ENCODE measurements at regions not wholly inside any gene's neighbourhood (a gene's known extent, or its start where the extent isn't known, plus 50 kb on each side); places are given as distances from the start of the nearest gene placed in this dataset.

DNA sequence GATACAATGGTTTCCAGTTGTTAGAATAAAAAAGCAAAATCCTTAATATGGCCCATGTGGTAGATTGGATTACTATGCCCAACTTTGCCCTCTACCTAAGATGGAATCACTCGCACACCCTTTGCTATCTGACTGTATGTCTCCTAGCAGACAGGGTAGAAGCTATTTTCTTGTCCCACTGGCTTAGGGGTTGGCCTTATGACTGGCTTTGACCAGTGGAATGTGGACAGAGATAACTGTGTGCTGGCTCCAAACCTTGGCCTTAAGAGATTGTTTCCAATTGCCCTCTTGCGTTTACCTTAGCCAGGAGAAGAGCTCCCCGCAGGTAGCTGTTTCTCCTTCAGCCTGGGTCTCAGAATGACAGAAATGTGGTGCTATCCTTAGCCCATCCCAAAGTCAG lies 355.9 kb downstream of the BCOR start:
- H3K4me1 ChIP-seq (ENCODE audit: control insufficient read depth in 4 of 4, insufficient read depth in 4 of 4, low read length in 3 of 4) = peaks cover 0 to 14% (median 6%) of the 10 kb centered on the region in 4 donors
- H3K9ac ChIP-seq (ENCODE audit: low read depth in 1 of 2, low read length in 2 of 2) = no peak overlapping the region
- H3K9me3 ChIP-seq (ENCODE audit: control insufficient read depth in 4 of 4, low read length in 3 of 4) = no peaks in the 10 kb centered on the region
- no peak for DNase-seq (ENCODE audit: low spot score)
- H3K36me3 ChIP-seq (ENCODE audit: control insufficient read depth in 4 of 4, insufficient read depth in 3 of 4, low read depth in 1 of 4, low read length in 3 of 4) = no peaks in the 10 kb centered on the region
- no peak overlapping the region for H3K4me3 ChIP-seq (ENCODE audit: low read depth in 1 of 3, low read length in 3 of 3)
- no peak overlapping the region for H3K27ac ChIP-seq (ENCODE audit: low read depth in 1 of 2, low read length in 2 of 2)
- 87% methylated on average over 3 of the region's 3 CpGs for WGBS
- no peaks in the 10 kb centered on the region for H3K27me3 ChIP-seq (ENCODE audit: control insufficient read depth in 4 of 4, insufficient read depth in 4 of 4, low read length in 3 of 4)
- TF ChIP-seq NR2F2 (IDR thresholded peaks at IDR 0.05) (no peak), TAF1 (conservative IDR thresholded peaks at IDR 0.05) (no peak), FOXA2 (IDR thresholded peaks at IDR 0.05) (no peak), GABPA (IDR thresholded peaks at IDR 0.05 in 1 of 2, conservative IDR thresholded peaks at IDR 0.05 in 1 of 2) (no peak), JUND (IDR thresholded peaks at IDR 0.05) (no peak), YY1 (IDR thresholded peaks at IDR 0.05) (no peak), HNF4A (conservative IDR thresholded peaks at IDR 0.05) (no peak), HNF4G (IDR thresholded peaks at IDR 0.05) (no peak), RXRA (IDR thresholded peaks at IDR 0.05) (no peak), RAD21 (IDR thresholded peaks at IDR 0.05) (no peak), EGR1 (IDR thresholded peaks at IDR 0.05; ENCODE audit: low read depth in 2 of 2) (no peak), FOXA1 (IDR thresholded peaks at IDR 0.05) (no peak), SP1 (IDR thresholded peaks at IDR 0.05) (no peak)
- TF ChIP-seq, protein P1, sequence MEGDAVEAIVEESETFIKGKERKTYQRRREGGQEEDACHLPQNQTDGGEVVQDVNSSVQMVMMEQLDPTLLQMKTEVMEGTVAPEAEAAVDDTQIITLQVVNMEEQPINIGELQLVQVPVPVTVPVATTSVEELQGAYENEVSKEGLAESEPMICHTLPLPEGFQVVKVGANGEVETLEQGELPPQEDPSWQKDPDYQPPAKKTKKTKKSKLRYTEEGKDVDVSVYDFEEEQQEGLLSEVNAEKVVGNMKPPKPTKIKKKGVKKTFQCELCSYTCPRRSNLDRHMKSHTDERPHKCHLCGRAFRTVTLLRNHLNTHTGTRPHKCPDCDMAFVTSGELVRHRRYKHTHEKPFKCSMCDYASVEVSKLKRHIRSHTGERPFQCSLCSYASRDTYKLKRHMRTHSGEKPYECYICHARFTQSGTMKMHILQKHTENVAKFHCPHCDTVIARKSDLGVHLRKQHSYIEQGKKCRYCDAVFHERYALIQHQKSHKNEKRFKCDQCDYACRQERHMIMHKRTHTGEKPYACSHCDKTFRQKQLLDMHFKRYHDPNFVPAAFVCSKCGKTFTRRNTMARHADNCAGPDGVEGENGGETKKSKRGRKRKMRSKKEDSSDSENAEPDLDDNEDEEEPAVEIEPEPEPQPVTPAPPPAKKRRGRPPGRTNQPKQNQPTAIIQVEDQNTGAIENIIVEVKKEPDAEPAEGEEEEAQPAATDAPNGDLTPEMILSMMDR (IDR thresholded peaks at IDR 0.05; ENCODE audit: low read depth, low read length, missing input control) = no peak
- TF ChIP-seq, protein P2, sequence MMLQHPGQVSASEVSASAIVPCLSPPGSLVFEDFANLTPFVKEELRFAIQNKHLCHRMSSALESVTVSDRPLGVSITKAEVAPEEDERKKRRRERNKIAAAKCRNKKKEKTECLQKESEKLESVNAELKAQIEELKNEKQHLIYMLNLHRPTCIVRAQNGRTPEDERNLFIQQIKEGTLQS (IDR thresholded peaks at IDR 0.05) = no peak
- TF ChIP-seq, protein P3, sequence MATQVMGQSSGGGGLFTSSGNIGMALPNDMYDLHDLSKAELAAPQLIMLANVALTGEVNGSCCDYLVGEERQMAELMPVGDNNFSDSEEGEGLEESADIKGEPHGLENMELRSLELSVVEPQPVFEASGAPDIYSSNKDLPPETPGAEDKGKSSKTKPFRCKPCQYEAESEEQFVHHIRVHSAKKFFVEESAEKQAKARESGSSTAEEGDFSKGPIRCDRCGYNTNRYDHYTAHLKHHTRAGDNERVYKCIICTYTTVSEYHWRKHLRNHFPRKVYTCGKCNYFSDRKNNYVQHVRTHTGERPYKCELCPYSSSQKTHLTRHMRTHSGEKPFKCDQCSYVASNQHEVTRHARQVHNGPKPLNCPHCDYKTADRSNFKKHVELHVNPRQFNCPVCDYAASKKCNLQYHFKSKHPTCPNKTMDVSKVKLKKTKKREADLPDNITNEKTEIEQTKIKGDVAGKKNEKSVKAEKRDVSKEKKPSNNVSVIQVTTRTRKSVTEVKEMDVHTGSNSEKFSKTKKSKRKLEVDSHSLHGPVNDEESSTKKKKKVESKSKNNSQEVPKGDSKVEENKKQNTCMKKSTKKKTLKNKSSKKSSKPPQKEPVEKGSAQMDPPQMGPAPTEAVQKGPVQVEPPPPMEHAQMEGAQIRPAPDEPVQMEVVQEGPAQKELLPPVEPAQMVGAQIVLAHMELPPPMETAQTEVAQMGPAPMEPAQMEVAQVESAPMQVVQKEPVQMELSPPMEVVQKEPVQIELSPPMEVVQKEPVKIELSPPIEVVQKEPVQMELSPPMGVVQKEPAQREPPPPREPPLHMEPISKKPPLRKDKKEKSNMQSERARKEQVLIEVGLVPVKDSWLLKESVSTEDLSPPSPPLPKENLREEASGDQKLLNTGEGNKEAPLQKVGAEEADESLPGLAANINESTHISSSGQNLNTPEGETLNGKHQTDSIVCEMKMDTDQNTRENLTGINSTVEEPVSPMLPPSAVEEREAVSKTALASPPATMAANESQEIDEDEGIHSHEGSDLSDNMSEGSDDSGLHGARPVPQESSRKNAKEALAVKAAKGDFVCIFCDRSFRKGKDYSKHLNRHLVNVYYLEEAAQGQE (IDR thresholded peaks at IDR 0.05) = no peak
- TF ChIP-seq, protein P4, sequence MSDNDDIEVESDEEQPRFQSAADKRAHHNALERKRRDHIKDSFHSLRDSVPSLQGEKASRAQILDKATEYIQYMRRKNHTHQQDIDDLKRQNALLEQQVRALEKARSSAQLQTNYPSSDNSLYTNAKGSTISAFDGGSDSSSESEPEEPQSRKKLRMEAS (IDR thresholded peaks at IDR 0.05) = no peak
- TF ChIP-seq, protein P5, sequence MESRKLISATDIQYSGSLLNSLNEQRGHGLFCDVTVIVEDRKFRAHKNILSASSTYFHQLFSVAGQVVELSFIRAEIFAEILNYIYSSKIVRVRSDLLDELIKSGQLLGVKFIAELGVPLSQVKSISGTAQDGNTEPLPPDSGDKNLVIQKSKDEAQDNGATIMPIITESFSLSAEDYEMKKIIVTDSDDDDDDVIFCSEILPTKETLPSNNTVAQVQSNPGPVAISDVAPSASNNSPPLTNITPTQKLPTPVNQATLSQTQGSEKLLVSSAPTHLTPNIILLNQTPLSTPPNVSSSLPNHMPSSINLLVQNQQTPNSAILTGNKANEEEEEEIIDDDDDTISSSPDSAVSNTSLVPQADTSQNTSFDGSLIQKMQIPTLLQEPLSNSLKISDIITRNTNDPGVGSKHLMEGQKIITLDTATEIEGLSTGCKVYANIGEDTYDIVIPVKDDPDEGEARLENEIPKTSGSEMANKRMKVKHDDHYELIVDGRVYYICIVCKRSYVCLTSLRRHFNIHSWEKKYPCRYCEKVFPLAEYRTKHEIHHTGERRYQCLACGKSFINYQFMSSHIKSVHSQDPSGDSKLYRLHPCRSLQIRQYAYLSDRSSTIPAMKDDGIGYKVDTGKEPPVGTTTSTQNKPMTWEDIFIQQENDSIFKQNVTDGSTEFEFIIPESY (IDR thresholded peaks at IDR 0.05) = no peak
